ENCODE measurements at regions not wholly inside any gene's neighbourhood (a gene's known extent, or its start where the extent isn't known, plus 50 kb on each side); places are given as distances from the start of the nearest gene placed in this dataset.

GRCh38 chr9:74083681-74084433, 413.3 kb upstream of the RORB start:
- Histone ChIP-seq H3K4ac (ENCODE audit: low read depth, low read length) (no peak overlapping the region), H3K4me2 (ENCODE audit: low read depth, low read length) (no peak overlapping the region), H4K91ac (ENCODE audit: insufficient read depth, low read depth, low read length) (no peak overlapping the region), H2BK20ac (ENCODE audit: low read depth, low read length) (no peak overlapping the region), H3K9ac (ENCODE audit: low read depth, low read length) (no peak overlapping the region), H2BK5ac (ENCODE audit: low read depth, low read length, poor library complexity, severe bottlenecking) (no peak overlapping the region), H4K20me1 (ENCODE audit: insufficient read depth, low read length) (no peaks in the 10 kb centered on the region), H3K56ac (ENCODE audit: extremely low read depth, insufficient read depth, low read length) (no peak overlapping the region), H3K4me3 (ENCODE audit: insufficient read depth, low read depth, low read length) (no peak overlapping the region), H3K9me1 (ENCODE audit: insufficient read depth, low read length) (no peaks in the 10 kb centered on the region), H3K9me3 (ENCODE audit: control insufficient read depth, insufficient read depth, low read length) (no peaks in the 10 kb centered on the region), H2BK120ac (ENCODE audit: low read depth, low read length) (no peak overlapping the region), H2AK9ac (replicated peaks; ENCODE audit: low read depth, low read length, poor library complexity) (no peak overlapping the region), H2AK5ac (ENCODE audit: low read depth, low read length) (no peak overlapping the region), H4K5ac (ENCODE audit: low read depth, low read length) (no peak overlapping the region), H3K4me1 (ENCODE audit: control insufficient read depth, insufficient read depth, low read length) (no peaks in the 10 kb centered on the region), H3K79me1 (ENCODE audit: low read depth in 1 of 2, low read length in 2 of 2) (no peaks in the 10 kb centered on the region), H2BK15ac (ENCODE audit: low read depth, low read length) (no peak overlapping the region), H3K18ac (ENCODE audit: low read depth, low read length) (no peak overlapping the region), H3K27ac (ENCODE audit: insufficient read depth, low read length) (no peak overlapping the region), H3K23ac (ENCODE audit: low read depth, low read length) (no peak overlapping the region), H4K8ac (ENCODE audit: low read depth in 2 of 2, low read length in 2 of 2) (no peak overlapping the region), H3K14ac (replicated peaks; ENCODE audit: low read depth, low read length) (no peak overlapping the region), H3K36me3 (ENCODE audit: control insufficient read depth, insufficient read depth, low read length) (no peaks in the 10 kb centered on the region), H2AFZ (replicated peaks; ENCODE audit: low read length, poor library complexity) (no peak overlapping the region), H3K27me3 (ENCODE audit: control insufficient read depth, insufficient read depth, low read length) (no peaks in the 10 kb centered on the region)
- ChIA-PET CTCF (no interaction called here), POLR2A (ENCODE audit: unreplicated experiment) (no interaction called here)
- intact Hi-C loops (cut with micrococcal nuclease): no loop called here
- no TSS peak for BruUV-seq (replicated peaks)
- dilution Hi-C loops (cut with HindIII; ENCODE audit: low sequenced_read_pairs, unreplicated experiment): no loop called here
- no CpG with 5 or more reads among the region's 2 CpGs for WGBS, 2 experiments (ENCODE audit: extremely low coverage in 2 of 2, insufficient read length in 1 of 2)
- in situ Hi-C loops (cut with MboI; ENCODE audit: low sequenced_read_pairs): no loop called here
- no peak for DNase-seq
- no peak for ATAC-seq (ENCODE audit: low read depth)
- TF ChIP-seq CTCF (conservative IDR thresholded peaks at IDR 0.05; ENCODE audit: low read depth, low read length) (no peak), POLR2A (IDR thresholded peaks at IDR 0.05; ENCODE audit: low read depth, low read length) (no peak), MXI1 (IDR thresholded peaks at IDR 0.05; ENCODE audit: borderline replicate concordance, low read depth, low read length) (no peak), ELK1 (IDR thresholded peaks at IDR 0.05; ENCODE audit: borderline replicate concordance, low read depth, low read length) (no peak), CEBPB (IDR thresholded peaks at IDR 0.05; ENCODE audit: low read depth, low read length) (no peak), RCOR1 (IDR thresholded peaks at IDR 0.05; ENCODE audit: insufficient replicate concordance, low read length) (no peak), USF2 (IDR thresholded peaks at IDR 0.05; ENCODE audit: low read depth, low read length) (no peak), SMC3 (IDR thresholded peaks at IDR 0.05; ENCODE audit: low read depth, low read length) (no peak), NFE2L2 (IDR thresholded peaks at IDR 0.05; ENCODE audit: low read depth, low read length) (no peak), MAFK (IDR thresholded peaks at IDR 0.05; ENCODE audit: low read depth, low read length) (no peak), RAD21 (IDR thresholded peaks at IDR 0.05; ENCODE audit: low read length) (no peak), CHD1 (IDR thresholded peaks at IDR 0.05; ENCODE audit: low read depth, low read length) (no peak), RFX5 (IDR thresholded peaks at IDR 0.05; ENCODE audit: low read depth, low read length) (no peak), BHLHE40 (IDR thresholded peaks at IDR 0.05; ENCODE audit: low read depth, low read length) (no peak), FOS (IDR thresholded peaks at IDR 0.05; ENCODE audit: low read depth, low read length) (no peak), MAZ (IDR thresholded peaks at IDR 0.05; ENCODE audit: borderline replicate concordance, low read depth, low read length) (no peak)

Data from IMR-90 (cell line).